Panc1 (cell line): ENCODE measurements at regions not wholly inside any gene's neighbourhood (a gene's known extent, or its start where the extent isn't known, plus 50 kb on each side); places are given as distances from the start of the nearest gene placed in this dataset.

Experiments
- CTCF ChIP-seq: fragments of 450-650 bp; IDR thresholded peaks from 2 replicates; pipeline ENCODE4 v1.5.1; 2017; ENCODE audit warnings: mild to moderate bottlenecking
- POLR2AphosphoS5 ChIP-seq: IDR thresholded peaks from 2 replicates; pipeline ENCODE4 v1.6.1; 2012; ENCODE audit warnings: mild to moderate bottlenecking, low read depth, low read length, moderate library complexity

GRCh38 chr2:117359266-117359914 lies 455.1 kb upstream of the DDX18 start:
- no peak for TF ChIP-seq CTCF
- TF ChIP-seq POLR2AphosphoS5, result no peak
